SK-N-SH (cell line): ENCODE measurements at regions not wholly inside any gene's neighbourhood (a gene's known extent, or its start where the extent isn't known, plus 50 kb on each side); places are given as distances from the start of the nearest gene placed in this dataset.

Experiments
- CTCF ChIA-PET: fragments of 300-600, 350-600 bp; formaldehyde crosslinking; extraction: SDS; loops from one replicate; lab custom pipeline; 2021; lab: Yijun Ruan, JAX
- POLR2A ChIA-PET: fragments of 350-600 bp; sonication (Branson Sonifier 250); formaldehyde crosslinking; extraction: SDS; loops from one replicate; lab custom pipeline; 2020; ENCODE audit warnings: antibody characterized with exemption, inconsistent platforms; lab: Yijun Ruan, JAX
- DNase-seq: peaks from one replicate; pipeline ENCODE4 v3.0.0; 2012
- H2AFZ ChIP-seq: fragments of 200-600 bp; sonication (generic); 2 replicates; pipeline ENCODE4 v1.8.1; 2016; ENCODE audit warnings: antibody characterized with exemption, mild to moderate bottlenecking, low read depth
- H3F3A ChIP-seq: fragments of 200-600 bp; sonication (generic); replicated peaks from 2 replicates; pipeline ENCODE3; 2016; ENCODE audit warnings: antibody characterized with exemption, mild to moderate bottlenecking; ENCODE audit not compliant: insufficient read depth
- H3K27ac ChIP-seq, 2 experiments: fragments of 200-500 bp in 1 of 2; fragments of 200-600 bp in 1 of 2; sonication (Bioruptor generic) in 1 of 2; sonication (generic), shearing (Covaris generic) in 1 of 2; 2 replicates each; pipeline versions ENCODE4 v1.5.1 to v1.6.1; 2014 to 2016; ENCODE audit warnings: low read depth in 2 of 2, inconsistent platforms in 1 of 2, low read length in 1 of 2, mild to moderate bottlenecking in 1 of 2, mixed read lengths in 1 of 2
- H3K27me3 ChIP-seq: fragments of 200-600 bp; sonication (generic), shearing (Covaris generic); 2 replicates; pipeline ENCODE4 v1.6.1; 2016; ENCODE audit warnings: mixed run types; ENCODE audit not compliant: insufficient read depth
- H3K36me3 ChIP-seq, 2 experiments: fragments of 200-500 bp in 1 of 2; fragments of 200-600 bp in 1 of 2; sonication (Bioruptor generic) in 1 of 2; sonication (generic) in 1 of 2; replicated peaks in 1 of 2; 2 replicates each; pipeline versions ENCODE3 to v1.5.1; 2014 to 2016; ENCODE audit warnings: low read length in 1 of 2, mild to moderate bottlenecking in 1 of 2; ENCODE audit not compliant: insufficient read depth in 2 of 2, control insufficient read depth in 1 of 2
- H3K4me1 ChIP-seq, 2 experiments: fragments of 200-500 bp in 1 of 2; fragments of 200-600 bp in 1 of 2; sonication (Bioruptor generic) in 1 of 2; sonication (generic), shearing (Covaris generic) in 1 of 2; 2 replicates each; pipeline versions ENCODE4 v1.5.1 to v1.6.1; 2014 to 2016; ENCODE audit warnings: low read depth in 1 of 2, low read length in 1 of 2, mixed run types in 1 of 2; ENCODE audit not compliant: insufficient read depth in 2 of 2, control insufficient read depth in 1 of 2
- H3K4me2 ChIP-seq: fragments of 200-600 bp; sonication (generic), shearing (Covaris generic); 2 replicates; pipeline ENCODE4 v1.6.1; 2017; ENCODE audit warnings: mixed run types
- H3K4me3 ChIP-seq, 2 experiments: fragments of 200-500 bp in 1 of 2; fragments of 200-600 bp in 1 of 2; sonication (Bioruptor generic) in 1 of 2; sonication (generic), shearing (Covaris generic) in 1 of 2; 2 replicates each; pipeline versions ENCODE4 v1.5.1 to v1.8.1; 2014 to 2016; ENCODE audit warnings: low read depth in 2 of 2, inconsistent platforms in 1 of 2, low read length in 1 of 2, mild to moderate bottlenecking in 1 of 2, mixed read lengths in 1 of 2, moderate library complexity in 1 of 2
- H3K79me2 ChIP-seq: fragments of 200-600 bp; sonication (generic); 2 replicates; pipeline ENCODE4 v1.8.1; 2017; ENCODE audit warnings: mild to moderate bottlenecking; ENCODE audit not compliant: insufficient read depth
- H3K9ac ChIP-seq: fragments of 200-600 bp; sonication (generic); 2 replicates; pipeline ENCODE4 v1.6.1; 2017; ENCODE audit warnings: mixed run types
- H3K9me2 ChIP-seq: fragments of 200-600 bp; sonication (generic); 2 replicates; pipeline ENCODE4 v1.6.1; 2017; ENCODE audit warnings: mixed run types
- H3K9me3 ChIP-seq: fragments of 200-600 bp; sonication (generic); 2 replicates; pipeline ENCODE4 v1.6.1; 2017; ENCODE audit warnings: mixed run types, mild to moderate bottlenecking, moderate library complexity
- H4K20me1 ChIP-seq: fragments of 200-600 bp; sonication (generic); 2 replicates; pipeline ENCODE4 v1.6.1; 2017; ENCODE audit warnings: mild to moderate bottlenecking, mixed run types; ENCODE audit not compliant: insufficient read depth
- CTCF ChIP-seq: fragments of 200-600 bp; sonication (generic); IDR thresholded peaks from 2 replicates; pipeline ENCODE4 v1.6.1; 2017; ENCODE audit warnings: antibody characterized with exemption, mild to moderate bottlenecking, moderate library complexity
- EP300 ChIP-seq, 2 experiments: IDR thresholded peaks; 2 replicates each; pipeline versions ENCODE4 v1.4.0 to v1.6.1; 2012; ENCODE audit warnings: borderline replicate concordance in 1 of 2, low read depth in 1 of 2, low read length in 1 of 2
- FOXJ3 ChIP-seq: sonication (generic); formaldehyde crosslinking; IDR thresholded peaks from 2 replicates; pipeline ENCODE4 v1.5.1; 2020; ENCODE audit warnings: mild to moderate bottlenecking, missing genetic modification reagents
- FOXM1 ChIP-seq: IDR thresholded peaks from 2 replicates; pipeline ENCODE4 v1.4.0; 2012; ENCODE audit warnings: low read depth, mild to moderate bottlenecking
- GABPA ChIP-seq: IDR thresholded peaks from 2 replicates; pipeline ENCODE4 v1.4.0; 2012; ENCODE audit warnings: low read depth, mild to moderate bottlenecking
- IRF3 ChIP-seq: fragments of 150-350 bp; IDR thresholded peaks from 2 replicates; pipeline ENCODE4 v1.6.1; 2016; ENCODE audit warnings: mild to moderate bottlenecking, low read depth, low read length
- JUND ChIP-seq: IDR thresholded peaks from 2 replicates; pipeline ENCODE4 v1.4.0; 2012
- MEF2A ChIP-seq: IDR thresholded peaks from 2 replicates; pipeline ENCODE4 v1.4.0; 2012; ENCODE audit warnings: low read depth, borderline replicate concordance
- NFIC ChIP-seq: IDR thresholded peaks from 2 replicates; pipeline ENCODE4 v1.4.0; 2012; ENCODE audit warnings: borderline replicate concordance
- PBX3 ChIP-seq: IDR thresholded peaks from 2 replicates; pipeline ENCODE4; 2012
- POLR2AphosphoS5 ChIP-seq: IDR thresholded peaks from 2 replicates; pipeline ENCODE4 v1.6.1; 2012; ENCODE audit warnings: low read depth, low read length
- RAD21 ChIP-seq: IDR thresholded peaks from 2 replicates; pipeline ENCODE4 v1.6.1; 2012; ENCODE audit warnings: mild to moderate bottlenecking, low read length
- SIN3A ChIP-seq: IDR thresholded peaks from 2 replicates; pipeline ENCODE4 v1.6.1; 2012; ENCODE audit warnings: low read depth, mild to moderate bottlenecking, low read length, moderate library complexity, borderline replicate concordance
- SMC3 ChIP-seq: IDR thresholded peaks from 2 replicates; pipeline ENCODE4 v1.6.1; 2012; ENCODE audit warnings: low read depth, low read length, improper control_type of control experiment
- TAF1 ChIP-seq: IDR thresholded peaks from 2 replicates; pipeline ENCODE4 v1.6.1; 2012; ENCODE audit warnings: low read depth, mild to moderate bottlenecking, low read length, moderate library complexity, borderline replicate concordance
- TCF12 ChIP-seq: IDR thresholded peaks from 2 replicates; pipeline ENCODE4 v1.4.0; 2012
- TEAD4 ChIP-seq: IDR thresholded peaks from 2 replicates; pipeline ENCODE4 v1.4.0; 2012; ENCODE audit warnings: mild to moderate bottlenecking, borderline replicate concordance; ENCODE audit not compliant: insufficient read depth
- USF1 ChIP-seq: IDR thresholded peaks from 2 replicates; pipeline ENCODE4 v1.4.0; 2012; ENCODE audit warnings: low read depth, borderline replicate concordance
- WGBS: methylation state at CpG from one replicate; pipeline ENCODE4 v1.1.6; 2017; ENCODE audit warnings: low lambda C conversion rate; 5-methylcytosine and 5-hydroxymethylcytosine counted together
- TF ChIP-seq, protein P1 (sequence below): fragments of 150-350 bp; IDR thresholded peaks from 2 replicates; pipeline ENCODE4 v1.6.1; 2017; ENCODE audit warnings: antibody characterized with exemption, low read length, low read depth, borderline replicate concordance
- TF ChIP-seq, protein P2 (sequence below): IDR thresholded peaks from 2 replicates; pipeline ENCODE4 v1.4.0; 2012; ENCODE audit warnings: low read depth

- 48% methylated on average over 6 of the region's 6 CpGs for WGBS
- POLR2A ChIA-PET = interaction anchor here (0.6 kb wide), 1 partner anchor 286 kb away, joined by 3 read pairs; no protein-coding TSS in a partner anchor
- Histone ChIP-seq H3K4me1 (peaks cover 0 to 12% of the 10 kb centered on the region in 2 experiments; a peak in 1 of 4 replicates), H3K27ac (no peak overlapping the region), H4K20me1 (no peaks in the 10 kb centered on the region), H3K9me2 (no peaks in the 10 kb centered on the region), H2AFZ (no peak overlapping the region), H3K9ac (no peak overlapping the region), H3K79me2 (no peaks in the 10 kb centered on the region)
- TF ChIP-seq SIN3A (no peak), POLR2AphosphoS5 (no peak), GABPA (no peak), USF1 (no peak), RAD21 (no peak), CTCF (no peak), FOXM1 (no peak), MEF2A (no peak), NFIC (no peak), PBX3 (no peak), TEAD4 (no peak), JUND (no peak), FOXJ3 (no peak), TAF1 (no peak), SMC3 (no peak), EP300 (IDR thresholded peaks at IDR 0.05; ENCODE audit: borderline replicate concordance in 1 of 2, low read depth in 1 of 2, low read length in 1 of 2) (no peak), IRF3 (no peak), TCF12 (no peak)
- TF ChIP-seq, protein P1, sequence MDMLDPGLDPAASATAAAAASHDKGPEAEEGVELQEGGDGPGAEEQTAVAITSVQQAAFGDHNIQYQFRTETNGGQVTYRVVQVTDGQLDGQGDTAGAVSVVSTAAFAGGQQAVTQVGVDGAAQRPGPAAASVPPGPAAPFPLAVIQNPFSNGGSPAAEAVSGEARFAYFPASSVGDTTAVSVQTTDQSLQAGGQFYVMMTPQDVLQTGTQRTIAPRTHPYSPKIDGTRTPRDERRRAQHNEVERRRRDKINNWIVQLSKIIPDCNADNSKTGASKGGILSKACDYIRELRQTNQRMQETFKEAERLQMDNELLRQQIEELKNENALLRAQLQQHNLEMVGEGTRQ = no peak
- TF ChIP-seq, protein P2, sequence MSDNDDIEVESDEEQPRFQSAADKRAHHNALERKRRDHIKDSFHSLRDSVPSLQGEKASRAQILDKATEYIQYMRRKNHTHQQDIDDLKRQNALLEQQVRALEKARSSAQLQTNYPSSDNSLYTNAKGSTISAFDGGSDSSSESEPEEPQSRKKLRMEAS = no peak
- TF ChIP-seq, all 33 proteins: peak for 0
- H3K4me3 ChIP-seq = no peak overlapping the region
- DNase-seq = no peak
- H3K9me3 ChIP-seq = no peaks in the 10 kb centered on the region
- 0 out of 2 replicates have a peak, but pooled peaks cover 2% of the 10 kb centered on the region for H3K27me3 ChIP-seq
- no peaks in the 10 kb centered on the region for H3F3A ChIP-seq
- H3K4me2 ChIP-seq = no peak overlapping the region
- CTCF ChIA-PET = no interaction called here
- no peaks in the 10 kb centered on the region for H3K36me3 ChIP-seq
Measured at GRCh38 chr5:171711571-171711970, 74.0 kb upstream of the SMIM23 start.
